Neural progenitor cell (in vitro differentiated cells): ENCODE measurements at regions not wholly inside any gene's neighbourhood (a gene's known extent, or its start where the extent isn't known, plus 50 kb on each side); places are given as distances from the start of the nearest gene placed in this dataset.

Experiments
- DNase-seq: peaks from one replicate; pipeline ENCODE4 v3.0.0-alpha.2; 2016; ENCODE audit warnings: low spot score
- H2AFZ ChIP-seq: fragments of 200-600 bp; sonication (generic); replicated peaks from 2 replicates; pipeline ENCODE4 v1.6.1; 2016; ENCODE audit warnings: antibody characterized with exemption
- H3F3A ChIP-seq: fragments of 200-600 bp; sonication (generic); 2 replicates; pipeline ENCODE4 v1.6.1; 2016; ENCODE audit warnings: antibody characterized with exemption, low read depth
- H3K27ac ChIP-seq: fragments of 200-600 bp; sonication (generic); 2 replicates; pipeline ENCODE4 v1.5.1; 2016; ENCODE audit warnings: mild to moderate bottlenecking
- H3K27me3 ChIP-seq: fragments of 200-600 bp; sonication (generic); 2 replicates; pipeline ENCODE4 v1.6.1; 2016; ENCODE audit warnings: mild to moderate bottlenecking, moderate library complexity
- H3K36me3 ChIP-seq: fragments of 200-600 bp; sonication (generic); 2 replicates; pipeline ENCODE4 v1.5.1; 2016
- H3K4me1 ChIP-seq: fragments of 200-600 bp; sonication (generic); 2 replicates; pipeline ENCODE4 v1.6.1; 2016; ENCODE audit warnings: mixed run types
- H3K4me2 ChIP-seq: fragments of 200-600 bp; sonication (generic); 2 replicates; pipeline ENCODE4 v1.6.1; 2016
- H3K4me3 ChIP-seq: fragments of 200-600 bp; sonication (generic); 2 replicates; pipeline ENCODE4 v1.5.1; 2016
- H3K79me2 ChIP-seq: fragments of 200-600 bp; sonication (generic); 2 replicates; pipeline ENCODE4 v1.6.1; 2016; ENCODE audit warnings: low read depth
- H3K9ac ChIP-seq: fragments of 200-600 bp; sonication (generic); 2 replicates; pipeline ENCODE4 v1.6.1; 2016
- H3K9me3 ChIP-seq: fragments of 200-600 bp; sonication (generic); 2 replicates; pipeline ENCODE4 v1.5.1; 2016; ENCODE audit warnings: low read depth
- H4K20me1 ChIP-seq: fragments of 200-600 bp; sonication (generic); 2 replicates; pipeline ENCODE4 v1.6.1; 2016; ENCODE audit warnings: low read depth
- H3K27ac Mint-ChIP-seq: 3 replicates; pipeline ENCODE4 v1.8.0; 2021; ENCODE audit warnings: mixed read lengths
- H3K27me3 Mint-ChIP-seq: 2 replicates; pipeline ENCODE4 v1.8.0; 2022; ENCODE audit warnings: low read depth, mild to moderate bottlenecking, inconsistent platforms, moderate library complexity, mixed read lengths; ENCODE audit not compliant: insufficient read depth
- H3K36me3 Mint-ChIP-seq: 3 replicates; pipeline ENCODE4 v1.8.0; 2021; ENCODE audit warnings: mixed read lengths
- H3K4me1 Mint-ChIP-seq: 3 replicates; pipeline ENCODE4 v1.8.0; 2021; ENCODE audit warnings: mixed read lengths
- H3K4me3 Mint-ChIP-seq: 3 replicates; pipeline ENCODE4 v1.8.0; 2021; ENCODE audit warnings: mild to moderate bottlenecking, moderate library complexity, mixed read lengths
- H3K9me3 Mint-ChIP-seq: 3 replicates; pipeline ENCODE4 v1.8.0; 2020; ENCODE audit warnings: mixed read lengths
- CTCF ChIP-seq: fragments of 200-600 bp; sonication (generic); IDR thresholded peaks from 2 replicates; pipeline ENCODE4 v1.5.1; 2017; ENCODE audit warnings: antibody characterized with exemption, mild to moderate bottlenecking
- EZH2 ChIP-seq: fragments of 200-600 bp; sonication (generic); IDR thresholded peaks from 2 replicates; pipeline ENCODE4 v1.6.1; 2017; ENCODE audit warnings: antibody characterized with exemption, mild to moderate bottlenecking, moderate library complexity
- EZH2phosphoT487 ChIP-seq: fragments of 200-600 bp; sonication (generic); IDR thresholded peaks from 2 replicates; pipeline ENCODE4 v1.6.1; 2017; ENCODE audit warnings: antibody characterized with exemption

- TF ChIP-seq CTCF, result no peak
- TF ChIP-seq EZH2phosphoT487, result no peak
- TF ChIP-seq EZH2, result no peak
- H3K27me3 Mint-ChIP-seq, result peaks cover 23% of the 10 kb centered on the region
- no peaks in the 10 kb centered on the region for H3K9me3 Mint-ChIP-seq
These were observed 83.1 kb downstream of the VEGFA start for GRCh38 chr6:43853066-43853650.

GRCh38 chr6:43852350-43852864, 82.4 kb downstream of the VEGFA start:
- H3K9me3 Mint-ChIP-seq, result no peaks in the 10 kb centered on the region
- peak overlapping the region; percentile 88 for H3K27ac Mint-ChIP-seq
- no peak for DNase-seq
- Histone ChIP-seq H3K27me3 (no peaks in the 10 kb centered on the region), H3K27ac (no peak overlapping the region), H3K9me3 (no peaks in the 10 kb centered on the region), H3K36me3 (no peaks in the 10 kb centered on the region), H3K79me2 (no peaks in the 10 kb centered on the region), H4K20me1 (no peaks in the 10 kb centered on the region), H3K4me2 (no peak overlapping the region), H3K4me1 (peaks cover 14% of the 10 kb centered on the region), H3K9ac (no peak overlapping the region), H2AFZ (no peak overlapping the region), H3K4me3 (no peak overlapping the region), H3F3A (no peaks in the 10 kb centered on the region)
- peaks cover 24% of the 10 kb centered on the region for H3K4me1 Mint-ChIP-seq
- peaks cover 23% of the 10 kb centered on the region for H3K27me3 Mint-ChIP-seq
- TF ChIP-seq CTCF (no peak), EZH2 (no peak), EZH2phosphoT487 (no peak)
- H3K36me3 Mint-ChIP-seq, result no peaks in the 10 kb centered on the region
- no peak overlapping the region for H3K4me3 Mint-ChIP-seq

More at GRCh38 chr6:43853066-43853650, 83.1 kb downstream of the VEGFA start:
- no peak overlapping the region for H3K9ac ChIP-seq
- no peak for DNase-seq
- no peaks in the 10 kb centered on the region for H3K36me3 Mint-ChIP-seq
- H3K4me3 Mint-ChIP-seq, result no peak overlapping the region
- H3K27me3 ChIP-seq, result no peaks in the 10 kb centered on the region
- H4K20me1 ChIP-seq, result no peaks in the 10 kb centered on the region
- H3F3A ChIP-seq, result peaks cover 6% of the 10 kb centered on the region
- no peak overlapping the region for H3K27ac Mint-ChIP-seq
- peaks cover 30% of the 10 kb centered on the region for H3K4me1 Mint-ChIP-seq
- H3K27ac ChIP-seq, result no peak overlapping the region
- H3K79me2 ChIP-seq, result no peaks in the 10 kb centered on the region
- no peaks in the 10 kb centered on the region for H3K9me3 ChIP-seq
- H3K36me3 ChIP-seq, result no peaks in the 10 kb centered on the region
- no peak overlapping the region for H3K4me2 ChIP-seq
- no peak overlapping the region for H2AFZ ChIP-seq
- H3K4me3 ChIP-seq, result no peak overlapping the region
- peaks cover 22% of the 10 kb centered on the region for H3K4me1 ChIP-seq

- no peak overlapping the region for H3K4me3 ChIP-seq
- no peak overlapping the region for H3K27ac ChIP-seq
- Mint-ChIP-seq H3K36me3 (no peaks in the 10 kb centered on the region), H3K4me1 (peaks cover 21% of the 10 kb centered on the region), H3K27ac (no peak overlapping the region), H3K27me3 (peaks cover 23% of the 10 kb centered on the region), H3K4me3 (no peak overlapping the region), H3K9me3 (no peaks in the 10 kb centered on the region)
- TF ChIP-seq CTCF, result no peak
- TF ChIP-seq EZH2, result no peak
- no peak for TF ChIP-seq EZH2phosphoT487
- no peak overlapping the region for H3K4me2 ChIP-seq
- H3K4me1 ChIP-seq, result peaks cover 8% of the 10 kb centered on the region
- no peaks in the 10 kb centered on the region for H3K27me3 ChIP-seq
- H3K36me3 ChIP-seq, result no peaks in the 10 kb centered on the region
- no peaks in the 10 kb centered on the region for H3K79me2 ChIP-seq
- H3K9me3 ChIP-seq, result no peaks in the 10 kb centered on the region
- no peak for DNase-seq
- no peaks in the 10 kb centered on the region for H4K20me1 ChIP-seq
- no peaks in the 10 kb centered on the region for H3F3A ChIP-seq
- H2AFZ ChIP-seq, result no peak overlapping the region
- no peak overlapping the region for H3K9ac ChIP-seq
These were observed 81.3 kb downstream of the VEGFA start for GRCh38 chr6:43851204-43851865.
